ENCODE measurements at regions not wholly inside any gene's neighbourhood (a gene's known extent, or its start where the extent isn't known, plus 50 kb on each side); places are given as distances from the start of the nearest gene placed in this dataset.

DNA sequence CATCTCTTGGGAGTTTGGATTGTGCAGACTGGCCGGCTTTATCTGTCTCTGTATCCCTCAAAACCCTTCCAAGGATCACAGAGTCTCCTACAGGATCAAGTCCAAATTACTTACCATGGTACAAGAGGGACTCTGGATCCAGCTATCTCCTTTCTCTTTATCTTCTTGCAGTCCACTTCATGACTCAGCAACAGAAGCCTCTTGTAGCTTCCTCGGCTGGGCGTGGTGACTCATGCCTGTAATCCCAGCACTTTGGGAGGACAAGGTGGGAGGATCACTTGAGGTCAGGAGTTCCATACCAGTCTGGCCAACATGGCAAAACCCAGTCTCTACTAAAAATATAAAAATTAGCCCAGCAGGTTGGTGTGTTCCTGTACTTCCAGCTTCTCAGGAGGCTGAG is 189.7 kb downstream of the BCAT1 start:
- DNase-seq: no peak

DNA sequence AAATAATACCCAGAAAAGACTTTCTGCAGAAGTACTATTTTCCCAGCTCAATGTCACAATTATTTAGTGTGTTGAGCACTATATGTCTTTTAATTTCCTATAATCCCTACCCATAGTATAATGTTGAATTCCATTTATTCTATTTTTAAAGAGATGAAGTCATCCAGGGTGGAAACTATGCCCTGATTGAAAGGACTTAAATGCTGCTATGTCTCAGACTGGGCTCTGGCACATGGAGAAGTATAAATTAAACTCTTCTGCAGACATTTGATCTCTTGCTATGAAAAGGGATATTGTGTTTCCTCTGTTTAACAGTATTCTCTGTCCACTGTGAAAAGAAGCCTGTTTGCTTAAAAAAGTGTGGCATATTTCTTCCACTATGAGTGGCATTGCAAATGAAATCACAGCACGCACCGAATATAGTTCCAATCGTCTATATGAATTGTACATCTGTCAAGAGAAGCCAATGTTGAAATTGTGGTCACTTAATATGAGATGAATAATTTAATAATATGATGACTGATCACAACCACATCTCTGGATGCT is 192.3 kb downstream of the BCAT1 start:
- no peak for DNase-seq

DNA sequence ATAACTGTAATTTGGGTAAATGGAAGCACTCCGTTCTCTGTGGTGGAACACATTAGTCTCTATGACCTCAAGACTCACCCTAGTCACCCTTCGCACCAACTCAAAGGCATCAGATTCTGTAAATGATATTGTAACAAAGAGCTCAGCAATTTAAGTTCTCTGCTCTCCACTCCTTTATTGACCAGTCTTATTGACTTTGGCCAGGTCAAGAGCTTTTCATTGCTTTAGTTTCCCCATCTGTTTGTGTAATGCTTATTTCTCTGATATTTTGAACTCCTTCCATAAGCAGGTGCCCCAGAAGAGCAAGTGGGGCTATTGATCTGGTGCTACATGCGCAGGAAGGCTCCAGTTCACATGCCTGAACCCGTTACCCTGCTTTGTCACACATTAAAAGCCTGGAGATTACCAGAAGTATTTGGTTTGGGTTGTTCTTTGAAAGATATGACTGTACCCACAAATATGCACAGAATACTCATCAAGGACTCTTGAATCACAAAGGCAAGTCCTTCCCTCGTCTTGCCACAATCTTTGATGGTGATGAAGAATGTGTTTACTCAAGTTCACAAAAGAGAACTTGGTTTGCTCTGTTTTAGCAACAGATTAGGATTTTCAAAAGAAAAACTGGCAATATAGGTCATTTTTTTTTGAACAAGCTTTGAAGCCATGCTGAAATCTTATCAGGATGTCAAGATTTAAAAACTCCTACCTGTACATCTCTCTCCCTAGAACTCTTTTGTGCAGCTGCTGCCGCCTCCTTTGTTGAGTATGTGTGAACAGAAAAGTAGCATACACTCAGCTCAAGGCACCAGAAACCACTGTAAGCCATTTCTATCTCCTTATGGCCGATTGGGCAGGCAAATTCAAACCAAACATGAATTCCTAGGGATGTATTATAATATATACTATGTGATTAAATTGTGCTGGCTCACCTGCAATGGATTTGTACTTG is 193.9 kb downstream of the BCAT1 start:
- no peak for DNase-seq

DNA sequence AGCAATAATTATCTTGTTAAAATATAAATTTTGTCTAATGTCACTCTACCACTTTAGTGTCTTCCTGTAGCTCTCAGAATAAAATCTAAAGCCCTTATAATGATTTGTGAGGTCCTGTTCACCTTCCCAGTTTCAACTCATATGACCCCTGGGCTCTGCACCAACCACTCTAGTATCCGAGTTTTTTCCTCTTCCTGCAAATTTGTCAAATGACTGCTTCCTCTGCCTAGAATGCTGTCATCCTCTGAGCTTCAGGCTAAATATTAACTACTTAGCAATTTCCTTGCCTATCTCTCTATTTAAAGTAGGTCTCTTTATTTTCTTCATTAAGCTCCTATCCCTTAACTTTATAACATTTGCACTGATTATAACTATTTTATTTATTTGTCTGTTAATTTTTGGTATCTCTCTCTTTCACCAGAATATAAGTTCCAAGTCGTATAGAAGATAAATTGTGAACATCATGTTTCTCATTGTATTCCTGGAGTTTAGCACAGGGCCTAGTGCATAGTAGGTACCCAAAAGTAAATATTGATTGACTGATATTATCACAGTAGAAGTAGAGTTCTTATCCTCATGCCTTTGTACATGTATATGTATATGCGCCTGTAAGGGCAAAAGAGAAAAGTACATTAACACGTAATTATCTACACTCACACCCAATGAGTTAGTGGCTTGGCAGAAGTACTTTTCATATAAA is 196.0 kb downstream of the BCAT1 start:
- no peak for DNase-seq

DNA sequence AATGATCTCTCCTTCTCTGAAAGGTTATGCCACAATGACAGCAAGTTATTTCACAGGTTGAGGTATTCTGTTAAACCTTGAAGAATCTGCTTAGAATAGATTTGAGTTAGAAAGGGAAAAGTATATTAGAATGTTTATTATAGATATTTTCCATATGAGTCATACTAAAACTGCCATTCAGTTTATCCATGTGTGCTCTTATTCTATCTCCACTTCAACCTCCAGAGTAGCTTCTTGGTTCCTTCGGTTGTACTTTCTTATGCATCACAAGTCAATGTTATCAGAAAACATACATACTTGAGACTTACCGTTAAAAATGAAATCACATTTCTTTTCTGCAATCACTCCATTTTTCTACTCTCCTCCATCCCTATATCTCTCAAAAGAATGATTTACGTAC is 197.7 kb downstream of the BCAT1 start:
- no peak for DNase-seq

DNA sequence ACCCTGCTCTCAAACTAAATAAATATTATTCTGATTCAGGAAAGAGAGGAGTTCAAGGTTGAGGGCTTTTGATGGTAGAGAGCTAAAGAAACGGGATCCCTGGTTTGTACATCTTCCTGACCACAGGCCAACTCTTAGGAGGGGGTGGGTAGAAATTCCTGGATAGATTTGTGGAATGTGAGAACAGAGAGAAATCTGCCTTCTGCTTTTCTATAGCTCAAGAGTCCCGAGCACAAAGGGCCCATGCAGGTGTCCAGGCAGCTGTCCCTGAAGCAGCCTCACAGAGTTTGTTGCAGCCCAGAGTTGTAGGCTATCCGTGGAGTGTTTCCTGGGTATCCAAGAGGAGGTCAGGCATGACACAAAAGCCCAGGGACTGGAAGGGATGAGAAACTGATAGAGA is 198.6 kb downstream of the BCAT1 start:
- no peak for DNase-seq

DNA sequence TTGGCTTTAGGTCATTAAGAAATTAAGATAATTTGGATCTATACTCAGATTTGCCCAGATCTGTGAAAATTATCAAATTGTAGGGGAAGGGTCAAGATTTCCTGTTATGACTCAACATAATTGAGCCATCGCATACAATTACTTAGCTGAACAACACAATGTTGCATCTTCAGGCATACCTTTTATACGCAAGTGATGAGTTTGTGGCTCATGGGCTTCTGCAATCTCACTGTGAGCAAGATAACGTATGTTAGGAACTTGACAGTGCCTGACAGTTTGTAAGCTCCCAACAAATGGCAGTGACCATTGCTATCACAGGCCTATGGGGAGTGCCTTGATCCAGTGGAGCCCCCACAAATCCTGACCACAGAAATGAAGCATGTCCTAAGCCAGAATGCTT is 199.7 kb downstream of the BCAT1 start:
- no peak for DNase-seq

DNA sequence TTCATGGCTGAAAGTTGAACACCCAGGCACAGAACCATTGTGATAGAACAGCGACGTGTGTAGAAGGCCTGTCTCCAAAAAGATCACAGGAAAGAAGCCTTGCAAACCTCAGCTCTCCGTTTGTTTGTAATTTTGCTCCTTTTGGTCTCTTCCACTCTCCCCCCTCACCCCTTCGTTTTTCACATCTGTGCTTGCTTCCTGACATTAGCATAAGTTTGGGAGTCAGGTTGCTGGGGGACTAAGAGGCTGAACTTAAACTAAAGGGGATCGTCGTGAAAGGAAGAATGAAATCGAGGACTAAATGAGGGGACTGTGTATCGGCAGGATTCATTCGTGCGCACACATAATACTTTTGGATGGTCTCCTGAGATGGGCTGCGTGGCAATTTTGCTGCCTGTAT is 200.6 kb downstream of the BCAT1 start:
- DNase-seq: no peak

DNA sequence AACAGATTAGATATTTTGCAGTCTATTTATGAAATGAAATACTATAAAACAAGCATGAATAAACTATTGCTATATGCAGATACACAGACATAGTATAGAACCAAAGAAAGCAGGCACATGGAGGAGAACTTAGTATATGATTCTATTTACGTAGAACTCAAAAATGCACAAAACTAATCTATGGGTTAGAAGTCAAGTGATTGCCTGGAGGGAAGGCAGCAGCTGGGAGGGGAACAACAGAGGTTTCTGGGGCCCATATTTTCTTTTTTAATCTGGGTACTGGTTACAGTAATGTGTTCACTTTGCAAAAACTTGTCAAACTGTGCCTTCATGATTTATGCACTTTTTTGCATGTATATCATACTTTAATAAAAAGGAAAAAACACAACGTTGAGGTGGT is 202.0 kb downstream of the BCAT1 start:
- DNase-seq: no peak

DNA sequence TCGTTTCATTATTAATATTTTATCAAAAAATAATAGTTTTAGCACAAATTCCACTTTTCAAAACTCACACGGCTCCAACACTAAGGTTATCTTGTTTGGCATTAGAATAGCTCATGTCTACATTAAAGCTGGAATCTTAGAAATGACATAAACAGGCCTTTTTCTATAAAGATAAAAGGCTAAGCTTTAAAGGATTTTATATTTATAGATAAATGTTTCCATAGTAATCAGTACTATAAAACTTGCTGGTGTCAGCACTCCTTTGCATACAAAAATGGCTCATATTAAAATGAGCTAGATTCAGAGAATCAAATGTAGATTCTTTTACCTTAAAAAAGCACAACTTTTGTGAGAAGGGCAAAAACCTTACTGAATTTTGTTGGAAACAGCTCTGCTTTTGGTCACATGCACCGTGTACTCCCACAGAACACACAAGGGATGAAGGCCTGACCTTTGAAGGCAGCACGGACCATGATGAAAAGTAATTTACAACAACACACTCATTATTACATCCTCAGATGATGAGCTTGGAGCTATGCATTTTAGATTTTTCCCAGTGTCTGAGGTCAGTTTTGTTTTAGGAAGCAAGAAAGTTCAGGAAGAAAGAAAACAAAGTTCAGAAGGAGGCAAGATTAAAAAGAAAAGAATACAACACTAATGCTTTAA is 202.8 kb downstream of the BCAT1 start:
- no peak for DNase-seq

DNA sequence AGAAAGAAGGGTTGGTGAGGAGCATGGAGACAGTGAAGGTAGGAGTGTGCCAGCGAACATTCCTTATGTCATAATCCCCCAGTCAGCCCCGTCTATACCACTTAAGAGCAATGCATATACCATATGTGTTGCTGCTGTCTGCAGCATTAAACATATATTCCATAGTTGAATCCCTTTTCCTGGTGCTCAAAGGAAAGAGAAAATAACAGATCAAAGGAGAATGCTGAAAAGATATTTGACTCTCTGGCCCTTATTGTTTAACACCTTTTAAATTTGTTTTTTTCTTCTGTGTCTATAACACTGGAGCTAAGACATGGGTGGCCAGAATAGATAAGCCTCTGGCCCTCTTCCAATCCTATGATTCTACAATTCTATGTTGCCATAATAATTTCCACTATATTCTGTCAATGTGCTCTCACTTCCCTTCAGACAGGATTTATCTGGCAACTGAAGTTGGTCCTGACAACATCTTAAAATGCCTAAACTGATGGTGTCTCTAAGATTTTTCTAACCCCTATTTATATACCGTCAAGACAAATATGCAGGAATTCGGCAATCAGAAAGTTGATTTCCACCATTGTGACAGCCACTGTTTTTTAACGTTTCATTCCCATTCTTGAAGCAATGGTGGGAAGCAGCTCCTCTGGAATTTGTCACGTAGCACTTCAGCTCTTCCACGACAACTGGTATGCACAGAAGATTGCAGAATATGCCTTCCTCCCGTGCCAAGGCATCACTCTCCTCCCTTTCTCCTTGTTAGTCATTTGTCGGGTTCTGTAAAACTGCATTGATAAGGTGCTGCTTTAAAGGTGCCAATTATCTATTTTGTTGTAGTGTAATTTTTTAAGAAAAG is 204.7 kb downstream of the BCAT1 start:
- DNase-seq: no peak

DNA sequence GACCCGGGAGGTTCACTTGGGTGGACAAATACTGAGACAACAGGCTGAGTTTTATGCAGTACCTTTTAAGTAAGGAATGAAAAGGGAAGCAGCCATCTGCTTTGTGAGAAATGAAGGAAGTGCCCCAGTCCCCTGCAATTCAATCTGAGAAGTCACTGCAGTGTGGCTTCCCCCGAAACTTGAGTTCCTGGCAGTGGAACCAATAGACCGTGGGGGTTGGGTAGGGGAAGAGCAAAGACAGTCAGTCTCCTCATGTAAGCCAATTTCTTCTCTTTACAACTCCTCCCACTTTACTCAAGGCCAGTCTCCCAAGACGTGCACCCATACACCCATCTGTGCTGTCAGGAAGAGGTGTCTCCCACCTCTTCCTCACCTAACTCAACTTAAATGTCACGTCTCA is 206.5 kb downstream of the BCAT1 start:
- no peak for DNase-seq

DNA sequence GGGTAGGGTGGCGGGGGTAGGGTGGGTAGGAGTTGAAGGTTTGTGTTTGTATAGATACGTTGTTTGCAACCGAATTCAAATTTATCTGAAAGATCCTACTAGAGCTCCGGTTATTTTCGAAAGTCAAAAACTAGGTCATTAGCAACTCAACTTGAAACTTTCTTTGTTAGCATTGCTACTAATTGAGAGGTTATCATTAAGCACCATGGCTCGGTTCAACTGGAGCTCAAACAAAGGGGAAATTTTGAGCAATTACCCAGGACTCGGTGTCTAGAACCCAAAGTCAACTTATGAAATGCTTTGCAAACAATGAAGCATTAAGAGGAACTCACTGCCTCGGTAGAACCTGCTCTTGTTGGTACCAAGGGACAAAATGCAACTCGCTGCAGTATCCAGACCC is 207.7 kb downstream of the BCAT1 start:
- DNase-seq: no peak

DNA sequence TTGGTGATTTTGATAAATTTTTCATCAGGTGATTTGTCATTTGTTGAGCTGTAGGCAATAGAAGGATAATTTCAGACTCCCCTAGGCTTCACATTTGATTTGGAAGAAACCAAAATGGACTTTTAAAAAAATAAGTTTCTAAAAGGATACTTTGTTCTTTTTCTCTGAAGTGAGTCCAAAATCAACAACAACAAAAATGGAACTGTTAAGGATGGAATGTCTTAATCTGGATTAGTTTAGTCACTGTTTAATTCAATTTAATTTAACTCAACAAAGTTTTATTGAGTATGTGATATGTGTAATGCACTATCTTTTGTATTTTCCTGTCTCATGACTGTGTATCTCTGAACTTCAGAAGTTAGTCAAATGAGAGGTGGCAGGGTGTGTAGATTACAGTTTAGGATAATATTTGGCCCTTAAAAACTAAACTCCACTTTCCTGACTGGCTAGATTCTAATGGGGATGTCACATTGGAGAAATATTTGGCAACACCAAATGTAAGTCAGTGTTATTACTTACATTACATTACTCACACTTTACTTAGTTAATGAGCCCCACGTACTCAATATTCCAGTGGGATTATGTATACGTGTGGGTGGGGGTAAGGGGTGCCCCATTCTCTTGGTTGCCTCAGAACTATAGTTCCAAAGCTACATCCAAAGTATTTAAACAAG is 209.7 kb downstream of the BCAT1 start:
- no peak for DNase-seq

DNA sequence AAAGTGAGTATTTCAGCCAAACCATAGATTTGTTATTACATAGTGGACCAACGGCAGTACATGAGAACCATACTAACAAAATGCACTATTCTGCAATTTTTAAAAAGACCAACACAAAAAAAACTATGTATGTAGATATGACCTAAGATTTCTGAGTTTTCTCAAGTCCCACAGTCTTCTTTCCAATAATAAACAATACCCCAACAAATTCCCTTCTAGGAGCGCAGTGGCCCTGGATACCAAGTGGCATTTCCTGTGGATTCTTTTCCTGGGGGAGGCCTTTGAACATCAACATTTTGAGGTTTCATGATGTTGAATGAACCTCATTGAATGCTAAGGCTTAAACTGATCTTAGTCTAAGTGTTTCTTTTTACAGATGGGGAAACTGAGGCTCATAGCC is 210.5 kb downstream of the BCAT1 start:
- no peak for DNase-seq

DNA sequence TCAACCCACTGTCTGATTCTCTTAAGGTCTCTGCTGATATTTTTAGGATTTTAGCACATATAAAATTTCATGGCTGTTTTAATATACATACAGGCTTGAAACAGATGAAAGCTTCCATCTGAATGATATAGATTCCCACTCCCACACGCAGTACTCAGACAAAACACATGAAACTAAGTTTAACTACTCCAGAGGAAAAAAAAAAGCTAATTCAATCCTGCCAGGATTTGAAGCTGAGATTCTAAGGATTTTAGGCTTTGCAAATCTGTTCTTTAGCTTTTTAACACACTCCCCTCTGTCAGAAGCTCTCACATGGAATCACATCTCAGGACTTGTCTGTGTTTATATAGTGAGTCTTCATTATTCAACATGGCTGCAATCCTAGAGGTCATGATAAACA is 217.3 kb downstream of the BCAT1 start:
- no peak for DNase-seq

DNA sequence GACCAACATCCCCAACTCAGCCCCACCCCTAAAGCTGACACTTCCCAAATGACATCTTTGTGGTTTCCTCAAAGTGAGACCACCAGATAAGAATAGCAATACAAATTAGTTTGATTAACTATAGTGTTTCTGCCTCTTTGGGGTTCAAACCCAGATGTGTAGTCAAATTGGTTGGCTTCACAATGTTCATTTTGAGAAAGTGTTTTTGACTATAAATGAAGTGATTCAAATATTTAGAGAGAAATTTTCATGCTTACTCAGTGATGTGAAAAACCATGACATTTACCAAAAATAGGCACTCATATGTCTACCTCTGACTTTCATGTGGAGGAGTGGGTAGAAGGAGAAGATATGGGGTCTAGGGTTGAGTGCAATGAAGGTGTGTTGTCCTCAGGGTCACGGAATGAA is 218.4 kb downstream of the BCAT1 start:
- no peak for DNase-seq

DNA sequence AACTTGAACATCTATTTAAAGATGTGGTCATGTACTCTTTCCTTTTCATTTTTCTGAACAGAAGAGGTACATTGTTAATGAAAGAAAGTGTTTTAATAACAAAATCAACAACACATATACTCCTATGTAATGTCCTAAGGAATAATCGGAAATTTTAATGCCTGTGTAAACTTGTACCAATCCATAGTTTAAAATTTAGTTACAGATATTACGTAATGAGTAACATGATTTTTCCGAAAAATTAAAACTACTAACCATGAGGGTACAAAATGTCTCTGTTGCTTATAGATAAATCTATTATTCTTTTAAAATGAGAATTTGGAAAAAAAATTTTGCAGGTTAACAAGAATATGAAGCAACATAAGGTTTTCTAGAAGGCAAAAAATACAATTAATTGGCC is 220.1 kb downstream of the BCAT1 start:
- no peak for DNase-seq

DNA sequence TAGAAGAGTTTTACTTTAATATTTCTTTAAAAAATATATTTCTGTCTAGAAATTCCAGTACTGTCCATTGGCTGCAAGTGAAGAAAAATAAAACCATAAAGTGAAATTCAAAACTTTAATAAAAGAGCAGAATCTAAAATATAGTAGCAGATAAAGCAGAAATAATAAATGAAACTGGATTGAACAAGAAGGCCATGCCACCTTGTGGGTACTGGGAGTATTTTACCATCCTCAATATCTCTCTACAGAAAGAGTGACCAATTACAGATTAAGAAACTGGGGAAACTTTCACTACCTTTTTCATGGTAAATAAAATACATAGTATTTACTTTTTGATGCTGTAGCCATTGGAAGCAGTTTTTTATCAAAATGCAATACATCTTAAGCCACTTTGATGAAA is 220.5 kb downstream of the BCAT1 start:
- DNase-seq: no peak

DNA sequence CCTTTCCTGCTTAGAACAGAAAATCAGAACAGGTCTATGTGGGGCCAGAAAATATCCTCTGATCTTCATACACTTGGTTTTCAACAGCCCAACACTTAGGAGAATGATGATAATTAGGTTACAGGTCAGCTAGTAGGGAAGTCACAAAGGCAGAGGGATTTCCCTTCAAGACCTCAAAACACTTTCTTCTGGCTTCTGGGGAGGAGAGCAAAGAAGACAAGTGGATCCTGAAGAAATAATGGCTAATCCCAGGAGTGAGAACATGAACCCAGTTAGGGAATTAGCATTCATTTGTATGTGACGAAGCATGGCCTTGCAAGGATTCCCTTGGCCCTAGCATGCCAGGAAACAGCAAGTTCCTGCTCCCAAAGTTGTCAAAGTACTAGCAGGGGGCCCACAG is 223.3 kb downstream of the BCAT1 start:
- no peak for DNase-seq

DNA sequence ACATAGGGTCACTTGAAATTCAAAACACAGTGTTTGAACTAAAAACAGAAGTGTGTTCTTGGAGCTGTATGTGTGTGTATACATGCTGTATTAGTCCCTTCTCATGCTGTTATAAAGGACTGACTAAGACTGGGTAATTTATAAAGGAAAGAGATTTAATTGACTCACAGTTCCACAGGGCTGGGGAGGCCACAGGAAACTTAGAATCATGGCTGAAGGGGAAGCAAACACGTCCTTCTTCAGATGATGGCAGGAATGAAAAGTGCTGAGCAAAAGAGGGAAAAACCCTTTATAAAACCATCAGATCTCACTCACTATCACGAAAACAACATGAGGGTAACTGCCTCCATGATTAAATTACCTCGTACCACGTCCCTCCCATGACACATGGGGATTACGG is 224.1 kb downstream of the BCAT1 start:
- no peak for DNase-seq

DNA sequence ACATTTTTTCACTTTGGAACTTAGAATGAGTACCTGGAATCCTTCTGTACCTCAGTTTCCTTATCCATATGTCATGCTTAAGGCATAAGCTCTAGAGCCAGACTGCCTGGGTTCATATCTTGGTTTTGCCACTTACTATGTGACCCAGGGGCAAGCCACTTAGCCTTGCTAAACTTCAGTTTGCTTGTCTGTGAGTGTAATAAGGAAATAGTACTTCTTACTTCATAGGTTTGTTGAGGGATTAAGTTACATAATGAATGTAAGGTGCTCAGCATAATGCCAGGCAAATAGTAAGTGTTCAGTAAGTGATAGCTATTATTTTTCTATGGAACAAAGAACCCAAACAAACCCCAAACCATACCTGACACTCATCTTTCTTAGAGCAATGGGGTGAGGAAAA is 225.1 kb downstream of the BCAT1 start:
- no peak for DNase-seq
